Kasumi-1 (cell line): ENCODE measurements at regions not wholly inside any gene's neighbourhood (a gene's known extent, or its start where the extent isn't known, plus 50 kb on each side); places are given as distances from the start of the nearest gene placed in this dataset.

Experiments
- DNase-seq, 2 experiments: peaks; one replicate each; lab custom pipeline; 2025; lab: John Stamatoyannopoulos, UW

DNA sequence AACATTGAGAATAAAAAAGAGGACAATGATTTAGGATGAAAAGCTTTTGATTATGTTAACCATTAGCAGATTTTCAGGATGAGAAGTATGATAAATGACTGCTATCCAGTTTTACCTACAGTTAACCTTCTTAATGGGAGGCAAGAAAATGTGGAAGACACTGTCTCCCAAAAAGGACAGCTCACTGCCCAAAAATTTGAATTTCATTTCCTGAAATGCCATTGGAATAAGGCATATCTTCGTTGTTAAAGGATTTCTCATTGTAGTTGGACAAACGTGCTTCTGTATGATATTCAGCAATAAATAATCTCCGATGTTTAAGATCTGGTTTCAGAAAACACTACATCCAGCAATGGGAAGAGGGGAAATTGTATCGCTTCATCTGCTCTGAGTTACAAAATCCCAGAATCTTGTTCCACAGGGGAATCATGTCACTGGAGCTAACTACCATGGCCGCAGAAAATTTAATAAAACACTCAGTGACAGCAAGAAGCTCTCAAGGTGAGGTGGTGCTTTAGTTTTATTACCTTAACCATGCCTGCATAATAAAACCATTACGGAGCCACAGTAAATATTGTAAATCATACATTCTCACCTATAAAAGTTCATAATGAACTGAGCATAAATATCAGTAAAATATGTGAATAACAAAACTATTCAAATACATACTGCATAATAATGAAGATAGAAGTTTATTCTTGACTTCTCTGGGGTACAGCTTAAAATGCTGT lies 552.3 kb downstream of the PCDH7 start:
- no peak for DNase-seq

DNA sequence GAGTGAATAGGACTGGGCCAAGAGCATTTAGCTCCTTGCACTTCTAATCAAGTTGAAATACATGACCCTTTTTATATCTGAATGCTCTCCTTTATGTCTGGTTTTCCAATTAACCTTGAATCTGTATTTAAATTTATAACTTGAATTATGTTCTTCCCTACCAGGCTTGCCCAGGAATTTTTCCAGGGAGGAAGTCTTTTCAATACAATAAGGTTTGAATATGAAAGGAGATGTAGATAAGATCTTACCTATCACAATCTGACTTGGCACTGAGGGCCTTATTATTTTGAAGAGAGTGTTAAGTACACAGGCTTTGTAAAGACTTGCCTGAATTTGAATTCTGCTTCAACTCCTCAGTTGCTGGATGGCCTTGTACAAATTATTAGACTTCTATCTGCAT lies 555.7 kb downstream of the PCDH7 start:
- DNase-seq, result no peak

DNA sequence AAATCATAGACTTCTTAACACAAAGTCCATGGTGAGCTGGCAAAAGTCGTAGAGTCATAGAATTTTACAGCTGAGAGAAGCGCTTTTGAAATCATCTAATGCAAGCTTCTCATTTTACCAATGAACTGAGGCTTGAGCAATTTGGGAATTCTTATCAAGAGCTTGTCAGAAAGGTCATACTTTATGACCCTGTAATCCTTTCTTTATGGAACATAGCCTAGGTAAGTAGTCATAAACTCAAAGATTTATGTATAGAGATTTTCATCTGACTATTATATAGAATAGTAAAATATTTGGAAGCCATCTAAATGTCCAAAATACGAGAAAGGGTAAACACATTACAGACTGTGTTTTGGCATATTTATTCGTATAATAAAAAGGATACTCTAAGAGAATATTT lies 563.5 kb downstream of the PCDH7 start:
- DNase-seq, result no peak

- no peak for DNase-seq
Measured at GRCh38 chr4:31290836-31291235, 570.7 kb downstream of the PCDH7 start.

- DNase-seq, result no peak
Measured at GRCh38 chr4:31291238-31291637, 571.1 kb downstream of the PCDH7 start.

DNA sequence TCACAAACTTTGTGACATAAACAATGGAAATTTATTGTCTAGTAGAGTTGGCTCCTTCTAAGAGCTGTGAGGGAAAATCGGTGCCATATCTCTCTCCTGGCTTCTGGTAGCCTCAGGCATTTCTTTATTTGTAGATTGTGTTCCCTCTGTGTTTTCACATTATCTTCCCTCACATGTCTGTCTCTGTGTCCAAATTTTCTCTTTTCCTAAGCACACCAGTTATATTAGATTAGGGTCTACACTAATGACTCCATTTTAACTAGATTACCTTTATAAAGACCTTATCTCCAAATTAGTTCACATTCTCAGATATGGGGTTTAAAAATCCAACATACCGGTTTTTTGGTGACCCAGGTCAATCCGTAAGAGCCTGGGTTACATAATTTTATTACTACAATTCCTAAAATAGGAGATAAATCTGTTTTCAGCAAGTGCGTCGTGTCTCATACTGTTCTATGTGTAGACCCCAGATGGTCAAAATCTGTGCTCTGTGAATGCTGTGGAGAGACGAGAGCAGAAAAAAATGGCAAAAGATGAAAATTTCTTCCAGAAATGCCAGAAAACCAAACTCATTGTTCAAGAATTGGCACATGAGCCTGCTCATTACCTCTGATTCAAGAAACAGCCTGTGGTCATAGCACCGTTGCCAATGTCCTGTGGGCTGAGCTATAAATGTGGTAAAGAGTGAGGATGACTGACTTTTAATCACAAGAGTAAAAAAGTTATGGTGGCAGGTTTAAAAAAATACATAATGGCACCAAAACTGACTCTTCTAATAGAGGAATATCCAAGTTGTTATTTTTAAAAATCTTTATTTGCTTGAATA lies 574.7 kb downstream of the PCDH7 start:
- DNase-seq, result no peak

- DNase-seq, result no peak
Measured at GRCh38 chr4:31298737-31299136, 578.6 kb downstream of the PCDH7 start.

DNA sequence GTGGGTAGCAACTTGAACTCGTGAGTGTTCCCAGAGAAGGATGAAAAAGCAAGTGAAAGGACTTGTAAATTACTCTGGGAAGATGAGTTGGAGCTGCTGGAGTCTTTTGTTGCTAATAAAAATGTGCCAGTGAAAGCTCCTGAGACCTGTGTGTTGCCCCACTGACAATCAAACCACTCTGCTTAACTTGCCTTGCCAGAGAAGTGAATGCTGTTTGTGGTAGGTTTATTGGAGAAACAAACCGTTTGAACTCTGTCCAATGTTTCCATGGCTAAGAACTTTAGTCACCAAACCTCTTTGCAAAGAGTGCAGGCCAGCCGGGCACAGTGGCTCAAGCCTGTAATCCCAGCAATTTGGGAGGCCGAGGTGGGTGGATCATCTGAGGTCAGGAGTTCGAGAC lies 586.9 kb downstream of the PCDH7 start:
- DNase-seq, result no peak

GRCh38 chr4:31324814-31325213 lies 604.6 kb downstream of the PCDH7 start:
- no peak for DNase-seq

DNA sequence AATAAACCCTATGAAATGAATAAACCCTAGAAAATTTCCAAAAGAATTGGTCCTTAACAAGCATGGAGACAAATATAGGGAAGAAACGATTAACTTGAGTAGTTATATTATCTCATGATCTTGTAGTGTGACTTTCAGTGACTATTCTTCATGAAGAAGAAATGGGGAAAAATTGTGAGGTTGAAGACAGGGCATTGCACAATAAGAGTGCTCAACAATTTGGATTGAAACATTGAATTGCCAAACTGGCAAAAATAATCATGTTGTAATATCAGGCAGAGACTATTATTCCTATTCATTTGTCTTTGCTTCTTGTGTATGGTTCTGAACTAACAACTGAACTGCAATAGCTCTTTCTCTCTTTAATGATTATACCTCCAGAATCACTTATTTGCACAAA lies 605.1 kb downstream of the PCDH7 start:
- DNase-seq, result no peak

- no peak for DNase-seq
Measured at GRCh38 chr4:31327031-31327430, 606.9 kb downstream of the PCDH7 start.

- no peak for DNase-seq
Measured at GRCh38 chr4:31328932-31329331, 608.8 kb downstream of the PCDH7 start.

DNA sequence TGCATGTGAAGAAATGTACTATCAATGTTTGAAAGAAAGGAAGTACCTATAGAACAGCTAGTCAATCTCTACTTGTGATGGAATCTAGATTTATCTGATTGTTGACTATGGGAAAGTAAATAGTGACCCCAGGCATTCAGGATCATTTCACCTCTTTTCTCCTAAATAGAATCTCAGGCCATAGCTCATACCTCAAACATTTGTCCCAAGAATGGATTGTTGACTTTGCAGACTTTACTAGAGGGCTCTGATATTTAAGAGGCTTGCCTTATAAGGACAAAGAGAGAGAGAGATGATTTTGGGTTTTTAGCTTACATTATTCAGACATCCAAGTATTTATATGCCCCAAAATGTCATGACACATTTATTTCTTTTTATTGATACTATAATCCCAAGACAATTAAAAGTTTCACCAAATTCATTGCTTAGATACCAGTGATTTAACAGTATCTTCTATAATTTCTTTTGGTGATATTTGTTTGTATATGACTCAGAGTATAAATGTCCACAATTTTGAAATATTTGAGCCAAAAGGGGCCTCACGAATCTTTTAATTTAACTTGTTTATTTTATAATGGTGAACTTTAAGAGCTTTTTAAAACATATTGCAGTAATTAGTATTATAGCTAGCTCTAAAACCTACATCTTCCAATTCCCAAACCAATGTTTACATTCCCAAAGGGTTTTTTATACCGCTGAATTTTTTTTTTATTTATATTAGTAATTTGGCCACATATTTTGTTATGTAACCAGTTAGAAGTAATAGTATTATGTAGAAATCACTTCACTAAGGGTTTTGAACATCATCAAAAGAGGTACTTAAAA lies 614.1 kb downstream of the PCDH7 start:
- no peak for DNase-seq

GRCh38 chr4:31338000-31338399 lies 617.8 kb downstream of the PCDH7 start:
- no peak for DNase-seq

GRCh38 chr4:31341601-31342359 lies 621.6 kb downstream of the PCDH7 start:
- DNase-seq, result no peak

DNA sequence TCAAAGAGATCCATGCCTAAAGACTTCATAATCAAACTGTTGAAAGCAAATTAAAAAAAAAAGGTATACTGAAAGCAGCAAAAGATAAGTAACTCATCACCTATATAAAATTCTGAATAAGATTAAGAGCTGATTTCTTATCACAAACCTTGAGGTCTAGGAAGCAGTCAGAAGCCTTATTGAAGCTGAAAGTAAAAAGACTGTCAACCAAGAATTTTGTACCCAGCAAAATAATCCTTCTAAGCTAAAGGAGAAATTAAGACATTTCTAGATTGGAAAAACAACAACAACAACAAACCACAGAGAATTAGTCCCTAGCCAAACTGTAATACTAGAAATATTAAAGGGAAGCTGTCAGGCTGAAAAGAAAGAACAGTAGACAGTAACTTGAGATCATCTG lies 622.9 kb downstream of the PCDH7 start:
- no peak for DNase-seq

GRCh38 chr4:31349907-31350306 lies 629.7 kb downstream of the PCDH7 start:
- no peak for DNase-seq

DNA sequence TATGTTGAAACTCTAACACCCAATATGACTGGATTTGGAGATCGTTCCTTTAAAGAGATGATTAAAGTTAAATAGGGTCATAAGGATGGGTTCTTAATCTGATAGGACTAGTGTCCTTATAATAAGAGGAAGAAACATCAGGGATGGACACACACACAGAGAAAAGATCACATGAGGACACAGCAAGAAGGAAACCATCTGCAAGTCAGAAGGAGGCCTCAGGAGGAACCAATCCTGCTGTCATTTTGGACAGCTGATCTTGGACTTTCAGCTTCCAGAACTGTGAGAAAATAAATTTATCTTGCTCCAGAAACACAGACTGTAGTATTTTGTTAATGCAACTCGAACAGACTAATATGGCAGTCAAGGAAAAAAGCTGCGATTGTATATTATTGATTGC lies 631.5 kb downstream of the PCDH7 start:
- DNase-seq, result no peak

DNA sequence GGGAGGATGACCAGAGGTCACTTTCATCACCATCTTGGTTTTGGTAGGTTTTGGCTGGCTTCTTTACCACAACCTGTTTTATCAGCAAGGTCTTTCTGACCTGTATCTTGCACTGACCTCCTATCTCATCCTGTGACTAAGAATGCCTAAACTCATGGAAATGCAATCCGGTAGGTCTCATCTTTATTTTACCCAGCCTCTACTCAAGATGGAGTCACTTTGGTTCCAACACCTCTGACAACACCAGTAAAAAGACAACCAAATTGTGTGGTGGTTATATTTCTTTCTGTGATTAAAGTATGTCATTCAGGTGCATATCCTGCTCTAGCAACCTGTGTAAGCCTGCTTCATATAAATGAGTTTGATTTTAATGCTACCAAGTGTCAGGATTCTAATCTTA lies 636.7 kb downstream of the PCDH7 start:
- DNase-seq, result no peak

DNA sequence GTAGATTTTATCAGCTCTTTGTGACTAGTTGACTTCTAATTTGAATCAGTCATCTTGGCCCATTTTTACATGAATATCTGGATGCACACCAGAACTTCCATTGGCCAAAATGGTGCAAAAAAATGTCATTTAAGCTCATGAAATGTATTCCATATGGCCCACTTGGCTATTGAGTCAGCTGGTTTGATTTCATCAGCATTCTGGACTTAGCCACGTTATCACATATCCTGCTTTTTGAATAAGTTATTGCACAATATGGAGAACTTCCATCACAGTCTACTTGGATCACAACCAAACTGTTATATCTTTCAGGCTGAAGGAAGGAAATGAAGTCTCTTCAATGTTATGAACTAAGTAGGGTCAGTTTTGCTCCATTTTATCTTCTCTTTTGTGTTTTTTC lies 640.6 kb downstream of the PCDH7 start:
- DNase-seq, result no peak

DNA sequence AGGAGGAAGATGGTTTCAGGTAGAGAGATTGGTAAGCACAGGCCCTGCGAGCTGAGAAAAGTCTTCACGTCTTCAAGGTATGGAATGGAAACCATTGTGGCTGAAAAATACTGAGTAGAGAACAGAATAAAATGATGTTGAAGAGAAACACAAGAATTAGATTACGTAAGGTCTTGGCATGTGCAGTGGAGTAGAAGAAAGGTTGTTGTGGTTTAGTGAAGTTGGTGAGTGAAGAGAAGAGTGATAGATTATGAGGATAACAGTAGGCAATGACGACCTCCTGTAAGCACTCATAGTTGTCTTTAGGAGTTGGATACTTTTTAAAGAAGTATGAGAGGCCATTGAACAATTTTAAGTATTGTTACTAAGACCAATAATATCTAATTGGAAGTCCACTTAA lies 642.6 kb downstream of the PCDH7 start:
- no peak for DNase-seq
